CD4-positive, alpha-beta T cell treated with Interleukin-21 for 1 hour (primary cell): ENCODE measurements at regions not wholly inside any gene's neighbourhood (a gene's known extent, or its start where the extent isn't known, plus 50 kb on each side); places are given as distances from the start of the nearest gene placed in this dataset.
"Not testable (repeated sequence)": the region's sequence is repeated elsewhere in the genome, so short reads cannot be mapped to it uniquely, and the experiment has no call there.

Source experiments
- DNase-seq: peaks from one replicate; pipeline ENCODE4 v3.0.0-alpha.2; 2020

DNA sequence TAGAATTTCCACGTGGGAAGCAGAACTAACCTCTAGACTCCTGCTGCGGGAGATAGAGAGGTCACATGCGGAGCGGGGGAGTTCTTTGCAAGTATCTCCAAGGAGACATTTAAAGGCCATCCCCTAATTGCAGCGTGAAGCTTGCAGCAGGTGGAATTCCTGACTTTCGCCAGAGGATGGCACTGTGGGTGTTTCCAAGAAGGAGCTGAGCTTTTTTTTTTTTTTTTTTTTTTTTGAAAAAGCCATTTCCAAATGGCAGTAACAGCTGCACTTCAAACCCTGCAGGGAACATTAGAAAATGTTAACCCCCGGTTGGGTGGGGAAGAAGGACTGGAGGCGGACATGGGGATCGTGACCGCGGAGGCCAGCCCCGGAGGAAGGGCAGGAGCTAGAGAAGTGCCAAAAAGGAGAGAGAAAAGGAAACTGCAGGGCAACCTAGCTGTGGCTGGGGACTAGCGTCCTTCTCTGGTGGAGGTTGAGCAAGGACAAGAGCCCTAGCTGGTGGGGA, 487.7 kb downstream of the TYW1 start:
- no peak for DNase-seq

- no peak for DNase-seq
These were observed 489.8 kb downstream of the TYW1 start for GRCh38 chr7:67486401-67486800.

DNA sequence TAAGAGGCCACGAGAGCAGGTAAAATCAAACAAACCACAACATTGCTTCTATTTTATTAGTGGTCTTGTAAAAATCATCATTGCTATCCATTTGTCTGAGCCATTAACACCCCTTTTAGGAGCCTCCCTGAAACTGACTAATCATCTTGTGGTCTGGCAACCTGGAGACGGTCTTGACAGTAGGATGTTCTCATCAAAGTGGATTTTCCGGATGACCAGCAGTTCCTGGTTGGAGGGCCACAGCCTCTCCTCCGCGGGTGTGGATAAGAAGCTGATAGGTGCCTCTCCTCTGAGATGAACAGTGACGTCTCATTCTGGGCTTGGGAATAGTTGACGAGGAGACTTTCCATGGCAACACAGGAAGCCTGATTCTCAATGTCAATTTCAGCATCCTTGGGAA, 490.7 kb downstream of the TYW1 start:
- no peak for DNase-seq

GRCh38 chr7:67489881-67490280, 493.2 kb downstream of the TYW1 start:
- DNase-seq, result no peak

- no peak for DNase-seq
These were observed 496.7 kb downstream of the TYW1 start for GRCh38 chr7:67493366-67493765.

GRCh38 chr7:67496589-67496988, 500.0 kb downstream of the TYW1 start:
- no peak for DNase-seq

DNA sequence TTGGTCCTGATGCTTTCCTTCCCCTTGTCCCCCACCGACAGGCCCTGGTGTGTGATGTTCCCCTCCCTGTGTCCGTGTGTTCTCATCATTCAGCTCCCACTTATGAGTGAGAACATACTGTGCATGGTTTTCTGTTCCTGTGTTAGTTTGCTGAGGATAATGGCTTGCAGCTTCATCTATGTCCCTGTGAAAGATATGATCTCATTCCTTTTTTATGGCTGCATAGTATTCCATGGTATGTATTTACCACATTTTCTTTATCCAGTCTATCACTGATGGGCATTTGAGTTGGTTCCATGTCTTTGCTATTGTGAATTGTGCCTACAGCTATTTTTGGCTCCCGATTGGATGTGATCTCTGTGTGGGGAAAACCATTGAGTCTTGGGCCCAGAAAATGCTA, 501.3 kb downstream of the TYW1 start:
- not testable (repeated sequence) for DNase-seq

DNA sequence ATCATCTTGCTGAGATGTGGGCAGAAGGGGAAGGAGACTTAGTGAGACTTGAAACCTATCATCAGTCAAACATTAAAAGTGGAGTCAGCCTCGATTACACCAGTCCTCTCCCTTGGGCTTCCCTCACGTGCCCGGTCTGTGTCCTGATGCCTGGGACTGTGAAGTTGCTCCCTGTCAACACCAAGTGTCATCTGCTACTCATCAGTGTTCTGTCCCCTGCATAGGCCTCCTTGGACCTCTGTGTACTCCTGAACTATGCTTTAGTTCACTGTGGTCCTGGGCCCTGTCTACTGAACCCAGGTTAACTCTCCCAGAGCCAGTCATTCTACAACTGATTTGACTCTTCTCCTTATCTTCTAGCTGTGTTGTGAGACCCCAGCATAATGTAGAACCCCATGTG, 506.3 kb downstream of the TYW1 start:
- no peak for DNase-seq

- DNase-seq, result no peak
These were observed 508.8 kb downstream of the TYW1 start for GRCh38 chr7:67505449-67505848.

GRCh38 chr7:67512481-67512880, 515.8 kb downstream of the TYW1 start:
- no peak for DNase-seq

GRCh38 chr7:67518580-67518979, 521.9 kb downstream of the TYW1 start:
- DNase-seq, result no peak

- DNase-seq, result no peak
These were observed 522.5 kb downstream of the TYW1 start for GRCh38 chr7:67519171-67519570.

DNA sequence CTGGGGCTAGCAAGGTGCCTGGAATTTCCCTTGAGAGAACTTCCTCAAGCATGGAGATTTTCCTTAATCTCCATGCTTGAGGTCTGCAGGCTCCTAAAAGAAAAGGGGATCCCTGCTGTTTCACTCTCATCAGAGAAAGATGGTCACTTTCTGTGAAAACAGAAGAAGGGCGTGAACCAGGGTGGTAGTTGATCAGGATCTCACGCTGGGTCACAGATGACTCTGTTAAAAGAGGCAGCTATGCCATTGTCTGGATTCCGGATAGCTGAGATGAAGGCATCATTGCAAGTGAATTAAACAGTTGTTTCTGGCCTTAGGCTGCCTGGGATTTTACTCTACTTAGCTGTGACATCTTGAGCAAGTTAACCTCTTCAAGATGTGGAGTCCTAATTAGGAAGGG, 525.9 kb downstream of the TYW1 start:
- no peak for DNase-seq

GRCh38 chr7:67523713-67524112, 527.1 kb downstream of the TYW1 start:
- DNase-seq, result no peak

- no peak for DNase-seq
These were observed 529.0 kb downstream of the TYW1 start for GRCh38 chr7:67525588-67525987.

GRCh38 chr7:67535241-67535989, 538.8 kb downstream of the TYW1 start:
- no peak for DNase-seq

- DNase-seq, result no peak
These were observed 546.3 kb downstream of the TYW1 start for GRCh38 chr7:67542916-67543315.

GRCh38 chr7:67547183-67547907, 550.7 kb downstream of the TYW1 start:
- DNase-seq, result no peak

DNA sequence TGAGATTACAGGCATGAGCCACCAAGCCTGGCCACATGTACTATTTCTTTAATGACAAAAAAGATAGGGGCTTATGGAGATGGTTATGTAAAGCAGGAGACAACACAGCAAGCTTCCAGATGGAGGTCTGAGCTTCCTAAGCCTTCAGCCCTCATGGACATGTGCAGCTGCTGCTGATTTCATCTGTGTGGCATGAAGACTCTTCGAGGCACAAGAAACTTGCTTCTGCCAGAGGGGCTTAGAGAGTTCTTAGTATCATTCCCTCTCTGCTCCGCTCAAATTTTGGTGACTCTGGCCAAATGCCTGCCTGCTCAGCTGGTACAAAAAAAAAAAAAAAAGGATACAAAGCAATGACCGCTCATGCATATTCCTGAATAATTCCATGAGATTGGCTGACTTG, 552.5 kb downstream of the TYW1 start:
- DNase-seq, result no peak

GRCh38 chr7:67550801-67551436, 554.3 kb downstream of the TYW1 start:
- no peak for DNase-seq

- no peak for DNase-seq
These were observed 556.1 kb downstream of the TYW1 start for GRCh38 chr7:67552738-67553137.

DNA sequence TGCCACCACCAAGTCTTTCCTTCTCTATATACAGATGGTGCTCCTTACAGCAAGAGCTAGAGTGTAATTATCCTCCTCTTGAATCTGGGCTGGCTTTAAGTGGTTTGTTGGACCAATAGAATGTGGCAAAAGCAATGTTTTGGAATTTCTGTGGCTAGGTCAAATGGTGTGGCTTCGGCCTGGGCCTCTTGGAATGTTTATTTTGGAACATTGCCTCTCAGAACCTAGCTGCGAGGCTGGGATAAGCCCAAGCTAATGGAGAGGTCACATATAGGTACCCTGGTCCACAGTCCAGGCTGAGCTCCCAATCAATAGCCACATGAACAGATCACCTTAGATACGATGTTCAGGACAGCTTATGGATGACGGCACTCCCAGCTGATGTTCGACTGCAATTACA, 556.7 kb downstream of the TYW1 start:
- no peak for DNase-seq

DNA sequence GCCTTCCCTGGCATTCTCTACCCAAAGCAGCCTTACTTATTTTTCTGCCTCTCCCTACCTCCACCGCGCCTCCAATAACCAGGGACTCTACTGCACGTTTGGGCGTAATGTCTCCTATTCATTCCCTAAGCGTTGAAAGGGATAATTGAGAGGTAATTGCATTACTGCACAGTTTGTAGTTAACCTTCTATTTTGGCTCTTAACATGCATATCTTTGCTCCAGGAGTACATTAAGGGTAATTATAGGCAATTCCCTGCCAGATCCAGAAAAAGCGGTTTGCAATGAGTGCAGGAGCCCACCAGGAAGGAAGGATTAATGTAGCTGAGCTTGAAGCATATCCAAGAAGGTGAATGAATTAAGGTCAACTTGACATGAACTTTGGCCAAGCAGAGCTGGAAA, 558.4 kb downstream of the TYW1 start:
- DNase-seq, result no peak

- DNase-seq, result no peak
These were observed 568.3 kb downstream of the TYW1 start for GRCh38 chr7:67564959-67565358.
